Testis (tissue), 2 donors: ENCODE measurements at regions not wholly inside any gene's neighbourhood (a gene's known extent, or its start where the extent isn't known, plus 50 kb on each side); places are given as distances from the start of the nearest gene placed in this dataset.

ENCODE experiments used
- CTCF ChIP-seq, 3 experiments: fragments of 450-650 bp in 2 of 3; fragments of 200-600 bp in 1 of 3; sonication (generic) in 1 of 3; IDR thresholded peaks; one replicate each; pipeline ENCODE4 v1.5.1; 2016 to 2019; ENCODE audit warnings: antibody characterized with exemption in 3 of 3, mild to moderate bottlenecking in 2 of 3, moderate library complexity in 1 of 3
- POLR2A ChIP-seq: fragments of 450-650 bp; IDR thresholded peaks from one replicate; pipeline ENCODE4 v1.6.1; 2017; ENCODE audit warnings: antibody characterized with exemption, mild to moderate bottlenecking, moderate library complexity

DNA sequence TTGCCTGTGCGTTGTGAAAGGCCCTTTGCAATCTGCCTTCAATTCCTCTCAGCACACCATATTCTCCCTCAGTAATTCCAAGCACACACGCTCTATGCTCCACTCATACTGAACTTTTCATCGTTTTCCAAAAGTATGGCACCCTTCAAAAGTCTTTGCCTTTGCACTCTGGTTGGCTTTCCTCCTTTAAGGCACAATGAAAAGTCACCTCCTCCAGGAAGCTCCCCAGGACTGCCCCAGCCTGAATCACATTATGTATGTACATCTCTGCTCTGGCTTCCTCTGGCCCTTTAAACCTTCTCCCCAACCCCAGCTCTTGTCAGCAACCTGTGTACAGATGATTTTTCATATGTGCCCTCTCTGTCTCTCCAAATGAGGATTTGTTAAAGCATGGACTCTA is 250.7 kb downstream of the MAF start:
- TF ChIP-seq CTCF (IDR thresholded peaks at IDR 0.05) (no peak), POLR2A (no peak)
